ENCODE measurements at regions not wholly inside any gene's neighbourhood (a gene's known extent, or its start where the extent isn't known, plus 50 kb on each side); places are given as distances from the start of the nearest gene placed in this dataset.

- TF ChIP-seq CTCF (IDR thresholded peaks at IDR 0.05 in 4 of 5, conservative IDR thresholded peaks at IDR 0.05 in 1 of 5) (no peak), POLR2A (IDR thresholded peaks at IDR 0.05) (no peak)
Measured at GRCh38 chr4:175307326-175307725, 389.2 kb downstream of the ADAM29 start.

Measured in gastrocnemius medialis (tissue), 4 donors.